GM21360 (cell line): ENCODE measurements at regions not wholly inside any gene's neighbourhood (a gene's known extent, or its start where the extent isn't known, plus 50 kb on each side); places are given as distances from the start of the nearest gene placed in this dataset.

ENCODE experiments used
- ATAC-seq: cut with Tn5 transposase; IDR thresholded peaks from one replicate; pipeline ENCODE4 v1.9.1; 2021; ENCODE audit warnings: mild to moderate bottlenecking, moderate library complexity; ENCODE audit not compliant: unreplicated experiment

DNA sequence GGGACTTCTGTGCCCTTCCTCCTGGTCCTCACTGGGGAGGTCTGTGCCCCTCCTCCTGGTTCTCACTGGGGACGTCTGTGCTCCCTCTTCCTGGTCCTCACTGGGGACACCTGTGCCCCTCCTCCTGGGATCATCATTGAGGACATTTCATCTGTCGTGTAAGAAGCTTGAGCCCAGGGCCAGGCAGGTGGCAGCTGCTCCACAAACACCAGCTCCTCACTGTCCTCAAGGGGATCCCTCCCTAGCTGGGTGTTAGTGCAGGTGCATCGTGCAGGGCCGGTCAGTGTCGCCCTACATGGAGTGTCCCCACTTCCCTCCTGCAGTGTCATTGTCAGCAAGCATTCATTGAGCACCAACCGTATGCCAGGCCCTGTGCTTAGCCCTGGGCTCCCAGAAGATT lies 312.7 kb downstream of the PTPRU start:
- ATAC-seq: no peak

DNA sequence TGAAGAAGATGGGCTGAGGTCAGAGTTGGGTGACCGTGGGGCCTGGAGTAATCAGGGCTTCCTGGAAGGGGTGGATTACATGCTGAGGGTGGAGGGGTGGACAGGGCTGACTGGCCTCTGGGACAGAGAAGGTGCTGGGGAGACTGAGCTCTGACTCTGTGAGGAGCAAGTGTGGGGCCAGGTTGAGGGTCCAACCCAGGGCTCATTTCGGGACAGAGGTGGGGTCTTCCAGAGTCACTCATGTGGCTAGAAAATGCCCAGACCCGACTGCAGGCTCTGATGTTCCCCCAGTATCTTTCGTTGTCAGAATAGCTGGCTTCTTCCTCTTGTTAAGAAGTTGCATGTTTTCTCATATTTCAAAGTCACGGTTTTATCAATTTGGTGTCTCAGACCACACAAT lies 311.8 kb downstream of the PTPRU start:
- ATAC-seq: no peak

DNA sequence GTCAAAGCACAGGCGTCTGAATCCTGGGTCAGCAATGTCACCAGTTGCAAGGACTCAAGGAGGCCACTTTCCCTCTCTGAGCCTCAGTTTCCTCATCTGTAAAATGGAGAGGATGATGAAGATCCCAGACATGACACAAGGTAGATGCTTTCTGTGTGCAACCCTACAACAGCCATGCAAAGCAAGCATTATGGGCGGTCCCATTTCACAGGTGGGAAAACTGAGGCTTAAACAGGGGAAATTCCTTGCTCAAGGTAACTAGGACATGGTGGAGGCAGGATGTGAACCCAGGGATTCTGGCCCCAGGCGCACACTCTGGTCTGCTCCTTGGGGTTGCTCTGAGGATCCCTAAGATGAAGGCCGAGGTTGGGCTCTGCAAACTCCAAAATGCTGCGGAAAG lies 311.0 kb downstream of the PTPRU start:
- ATAC-seq: no peak

DNA sequence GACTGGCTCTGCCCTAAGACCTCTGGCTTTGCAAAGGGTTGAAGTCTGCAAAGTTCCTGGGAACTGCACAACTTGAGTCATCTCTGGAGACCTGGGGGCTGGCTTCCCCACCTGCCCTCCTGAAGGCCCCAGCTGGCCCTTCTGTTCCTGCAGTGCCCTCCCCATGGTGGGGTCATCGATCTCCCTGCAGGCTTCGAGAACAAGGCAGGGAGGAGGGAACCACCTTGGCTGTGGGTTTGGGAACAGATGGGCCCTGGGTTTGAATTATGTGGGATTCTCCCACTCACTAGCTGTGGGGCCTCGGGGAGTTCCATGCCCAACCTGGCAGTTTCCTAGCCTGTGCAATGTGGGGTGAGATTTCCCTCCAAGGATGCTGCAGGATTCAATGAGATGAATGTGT lies 310.2 kb downstream of the PTPRU start:
- ATAC-seq: no peak

GRCh38 chr1:29544406-29544805 lies 308.1 kb downstream of the PTPRU start:
- ATAC-seq: no peak

DNA sequence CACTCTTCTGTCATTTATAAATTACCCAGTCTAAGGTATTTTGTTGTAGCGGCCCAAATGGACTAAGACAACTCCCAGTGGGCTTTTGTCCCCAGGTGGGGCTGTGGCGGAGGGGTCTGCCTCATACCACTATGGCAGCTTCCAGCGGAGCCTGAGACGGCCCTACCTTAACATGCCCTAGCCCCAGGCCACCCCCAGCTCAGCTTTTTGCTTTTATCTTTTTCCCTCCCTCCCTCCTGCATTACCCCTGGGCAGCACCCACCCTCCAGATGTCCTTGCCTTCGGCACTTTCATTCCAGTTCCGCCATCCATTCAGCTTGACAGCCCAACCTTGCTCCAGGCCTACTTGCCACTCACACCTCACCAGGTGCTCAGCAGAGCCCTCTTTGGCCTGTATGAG lies 307.3 kb downstream of the PTPRU start:
- no peak for ATAC-seq

GRCh38 chr1:29542548-29542947 lies 306.2 kb downstream of the PTPRU start:
- no peak for ATAC-seq

GRCh38 chr1:29541631-29542030 lies 305.3 kb downstream of the PTPRU start:
- ATAC-seq: no peak

- no peak for ATAC-seq
Observed at GRCh38 chr1:29540801-29541357, 304.6 kb downstream of the PTPRU start.

GRCh38 chr1:29539971-29540370 lies 303.6 kb downstream of the PTPRU start:
- ATAC-seq: no peak

DNA sequence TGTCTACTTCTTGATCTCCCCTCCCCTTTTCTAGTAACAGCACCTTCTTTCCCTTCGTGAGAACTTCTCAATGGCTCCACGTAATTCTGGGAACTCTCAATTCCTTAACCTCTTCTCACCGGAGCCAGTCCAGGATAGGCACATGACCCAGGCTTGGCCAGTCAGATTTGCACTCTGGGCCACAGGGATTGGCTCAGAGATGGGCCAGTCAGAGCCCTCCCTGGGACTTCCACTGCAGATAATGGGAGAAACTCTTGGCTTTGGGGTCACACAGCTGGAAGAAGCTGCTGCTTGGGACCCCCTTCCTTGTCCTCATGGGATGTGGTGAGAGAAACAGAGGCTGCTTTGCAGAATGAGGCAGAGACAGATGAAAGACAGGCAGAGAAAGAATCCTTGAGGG lies 302.3 kb downstream of the PTPRU start:
- ATAC-seq: no peak

GRCh38 chr1:29532751-29533150 lies 296.4 kb downstream of the PTPRU start:
- no peak for ATAC-seq

DNA sequence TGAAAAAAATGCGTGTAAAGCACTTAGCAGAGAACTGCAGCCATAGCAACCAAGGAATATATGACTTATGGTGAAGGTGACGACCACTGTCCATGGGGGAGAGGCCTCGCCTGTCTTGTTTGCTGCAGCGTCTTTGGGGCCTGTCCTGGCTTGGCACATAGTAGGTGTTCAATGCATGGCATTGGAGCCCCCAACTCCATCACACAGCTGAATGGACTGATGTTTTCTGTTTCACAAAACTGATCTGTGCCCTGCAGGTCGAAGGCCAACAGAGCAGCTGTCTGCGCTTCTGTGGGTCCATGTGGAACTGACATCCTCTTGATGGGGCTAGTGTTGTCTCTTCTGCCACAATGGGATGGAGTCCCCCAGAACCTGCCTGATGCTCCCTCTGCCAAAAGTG lies 296.0 kb downstream of the PTPRU start:
- ATAC-seq: no peak

DNA sequence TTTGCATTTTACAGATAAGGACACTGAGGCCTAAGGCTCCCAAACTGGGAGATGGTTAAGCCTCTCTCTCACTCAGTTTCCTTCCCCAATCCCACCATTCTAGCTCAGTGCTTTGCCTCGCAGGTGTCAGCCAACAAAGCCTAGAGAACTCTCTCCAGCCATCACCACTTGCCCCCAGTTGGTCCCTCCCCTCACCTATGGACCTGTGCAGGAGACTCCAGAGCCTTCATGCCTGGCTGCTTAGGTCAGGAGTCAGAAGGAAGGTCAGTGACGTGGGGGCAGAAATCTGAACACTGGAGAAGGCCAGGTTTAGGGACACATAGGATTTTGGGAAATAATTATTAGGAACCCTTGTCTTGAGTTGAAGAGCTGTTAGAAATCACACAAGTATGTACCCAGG lies 295.3 kb downstream of the PTPRU start:
- no peak for ATAC-seq

- ATAC-seq: no peak
Observed at GRCh38 chr1:29529677-29530278, 293.5 kb downstream of the PTPRU start.

- no peak for ATAC-seq
Observed at GRCh38 chr1:29527314-29528004, 291.1 kb downstream of the PTPRU start.

- ATAC-seq: no peak
Observed at GRCh38 chr1:29525941-29526340, 289.6 kb downstream of the PTPRU start.

- ATAC-seq: no peak
Observed at GRCh38 chr1:29524285-29525065, 288.2 kb downstream of the PTPRU start.

- ATAC-seq: no peak
Observed at GRCh38 chr1:29523576-29523975, 287.3 kb downstream of the PTPRU start.

DNA sequence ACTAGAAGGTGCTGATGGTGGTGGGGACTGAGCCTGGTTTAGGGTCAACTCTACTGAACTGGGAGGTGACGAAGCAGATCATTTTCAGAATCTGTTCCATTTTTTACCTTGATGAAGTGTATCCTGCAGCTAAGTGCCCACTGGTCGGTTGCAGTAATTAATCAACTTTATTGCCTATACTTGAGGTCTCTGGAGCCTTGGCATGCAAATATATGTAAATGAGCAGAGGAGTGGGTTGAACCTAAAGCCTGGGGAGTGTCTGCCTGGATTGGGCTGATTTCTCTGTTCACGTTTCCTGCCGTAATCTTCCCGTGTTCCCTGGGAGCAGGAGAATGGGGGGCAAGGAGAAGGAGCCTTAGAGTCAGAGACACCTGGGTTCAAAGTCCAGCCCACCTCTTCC lies 286.8 kb downstream of the PTPRU start:
- ATAC-seq: no peak

- ATAC-seq: no peak
Observed at GRCh38 chr1:29521811-29522580, 285.7 kb downstream of the PTPRU start.
